ENCODE measurements at regions not wholly inside any gene's neighbourhood (a gene's known extent, or its start where the extent isn't known, plus 50 kb on each side); places are given as distances from the start of the nearest gene placed in this dataset.
"Not testable (repeated sequence)": the region's sequence is repeated elsewhere in the genome, so short reads cannot be mapped to it uniquely, and the experiment has no call there.

DNA sequence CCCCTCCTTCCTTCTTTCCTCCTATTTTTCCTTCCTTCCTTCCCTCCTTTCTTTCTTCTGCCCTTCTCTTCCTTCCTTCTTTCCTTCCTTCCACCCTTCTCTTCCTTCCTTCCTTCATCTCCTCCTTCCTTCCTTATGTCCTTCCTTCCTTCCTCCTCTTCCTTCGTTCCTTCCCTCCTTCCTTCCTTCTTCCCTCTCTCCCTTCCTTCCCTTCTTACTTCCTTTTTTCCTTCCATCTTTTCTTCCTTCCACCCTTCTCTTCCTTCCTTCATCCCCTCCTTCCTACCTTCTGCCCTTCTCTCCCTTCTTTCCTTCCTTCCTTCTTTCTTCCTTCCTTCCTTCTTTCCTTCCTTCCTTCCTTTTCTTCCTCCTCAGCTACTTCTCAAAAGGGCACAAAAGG is 287.3 kb upstream of the ZNF507 start:
- no peak for DNase-seq

- DNase-seq = no peak
These were observed 284.1 kb upstream of the ZNF507 start for GRCh38 chr19:32061315-32061714.

GRCh38 chr19:32063601-32064000 is 281.8 kb upstream of the ZNF507 start:
- peak; percentile 41 for DNase-seq

- no peak for DNase-seq
These were observed 279.4 kb upstream of the ZNF507 start for GRCh38 chr19:32066056-32066455.

GRCh38 chr19:32067685-32068084 is 277.7 kb upstream of the ZNF507 start:
- DNase-seq = no peak

DNA sequence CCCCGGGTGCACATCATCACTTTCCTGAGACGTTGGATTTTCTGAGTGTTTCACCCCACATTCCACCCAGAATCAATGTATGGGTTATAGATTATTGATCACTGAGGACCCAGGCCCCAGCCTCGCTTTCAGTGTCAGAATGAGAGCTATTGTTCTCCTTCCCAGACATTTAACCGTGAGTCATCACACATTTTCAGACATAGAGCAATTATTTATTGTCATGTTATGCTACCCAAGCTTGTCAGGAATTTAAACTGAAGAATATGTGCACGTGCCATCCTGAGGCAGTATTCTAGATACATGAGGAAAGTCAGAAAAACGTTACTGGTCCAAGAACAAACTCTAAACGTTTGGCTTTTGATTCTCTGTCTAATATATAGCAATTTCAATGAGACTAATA is 276.6 kb upstream of the ZNF507 start:
- DNase-seq = no peak

- no peak for DNase-seq
These were observed 275.3 kb upstream of the ZNF507 start for GRCh38 chr19:32070101-32070500.

DNA sequence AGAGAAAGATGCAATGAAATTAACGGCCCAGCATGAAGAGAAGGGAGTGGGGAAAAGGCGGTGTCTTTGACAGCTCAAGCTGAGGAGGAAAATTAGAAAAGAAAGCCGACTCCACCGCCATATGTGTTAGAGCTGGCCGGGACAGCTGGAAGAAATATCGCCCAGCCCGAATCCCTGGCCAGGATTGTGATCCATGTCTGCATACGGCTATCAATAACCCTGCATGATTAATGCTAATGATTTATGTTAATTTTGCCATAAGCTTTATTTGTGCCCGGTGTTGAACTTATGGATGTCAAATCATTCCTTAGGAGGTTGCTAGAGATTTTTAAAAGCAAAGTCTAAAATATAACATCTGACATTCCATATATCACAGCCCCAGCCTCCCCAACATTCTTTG is 263.4 kb upstream of the ZNF507 start:
- DNase-seq = no peak

DNA sequence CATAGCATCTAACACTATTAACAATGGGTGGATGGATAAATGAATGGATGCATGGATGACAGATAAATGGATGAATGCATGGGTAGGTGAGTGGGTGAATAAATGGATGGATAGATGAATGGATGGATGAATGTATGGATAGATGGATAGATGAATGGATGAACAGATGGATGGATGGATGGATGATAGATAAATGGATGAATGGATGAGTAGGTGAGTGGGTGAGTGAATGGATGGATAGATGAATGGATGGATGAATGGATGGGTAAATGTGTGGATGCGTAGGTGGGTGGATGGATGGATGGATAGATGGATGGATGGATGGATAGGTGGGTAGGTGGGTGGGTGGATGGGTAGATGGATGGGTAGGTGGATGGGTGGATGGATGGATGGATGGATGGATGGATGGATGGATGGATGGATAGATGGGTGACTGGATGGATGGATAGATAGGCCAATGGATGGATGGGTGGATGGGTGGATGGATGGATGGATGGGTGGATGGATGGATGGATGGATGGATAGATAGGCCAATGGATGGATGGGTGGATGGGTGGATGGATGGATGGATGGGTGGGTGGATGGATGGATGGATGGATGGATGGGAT is 260.6 kb upstream of the ZNF507 start:
- not testable (repeated sequence) for DNase-seq

DNA sequence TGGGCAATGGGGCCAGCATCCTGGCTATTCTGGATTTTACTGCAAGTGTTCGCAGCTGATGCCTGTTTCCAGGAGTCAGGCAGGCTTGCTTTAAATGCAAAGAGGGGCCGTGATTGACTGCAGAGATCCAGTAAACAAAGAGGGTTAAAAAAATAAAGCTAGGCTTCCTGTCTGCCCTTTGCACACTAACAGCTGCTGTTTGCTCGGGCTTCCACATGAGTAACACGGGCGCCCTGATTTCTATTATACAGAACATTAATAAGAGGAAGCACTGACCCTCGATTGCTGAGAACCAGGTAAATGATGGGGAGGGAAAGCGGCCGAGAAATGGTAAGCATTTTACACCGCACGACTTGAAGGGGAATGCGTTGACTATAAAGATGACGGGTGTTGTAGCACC is 254.2 kb upstream of the ZNF507 start:
- no peak for DNase-seq

- no peak for DNase-seq
These were observed 248.4 kb upstream of the ZNF507 start for GRCh38 chr19:32097011-32097410.

GRCh38 chr19:32097620-32098019 is 247.8 kb upstream of the ZNF507 start:
- no peak for DNase-seq

DNA sequence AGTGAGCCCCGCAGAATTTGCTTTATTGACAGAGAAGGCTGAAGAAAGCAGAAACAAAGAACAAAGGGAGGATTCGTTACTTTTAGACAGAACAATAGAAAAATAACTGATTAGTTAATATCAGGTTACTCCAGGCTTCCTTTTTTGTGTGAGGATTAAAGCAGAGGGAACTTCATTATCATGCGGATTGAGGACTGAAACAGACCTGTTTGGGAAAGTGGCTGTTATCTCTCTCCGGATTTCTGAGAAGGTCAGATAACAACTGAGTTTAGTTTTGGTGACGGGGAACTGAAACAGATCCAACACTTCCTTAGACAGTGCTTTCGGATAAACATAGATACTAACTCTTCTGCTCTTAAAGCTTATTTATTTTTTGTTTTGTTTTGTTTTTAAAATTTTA is 246.4 kb upstream of the ZNF507 start:
- DNase-seq = no peak

DNA sequence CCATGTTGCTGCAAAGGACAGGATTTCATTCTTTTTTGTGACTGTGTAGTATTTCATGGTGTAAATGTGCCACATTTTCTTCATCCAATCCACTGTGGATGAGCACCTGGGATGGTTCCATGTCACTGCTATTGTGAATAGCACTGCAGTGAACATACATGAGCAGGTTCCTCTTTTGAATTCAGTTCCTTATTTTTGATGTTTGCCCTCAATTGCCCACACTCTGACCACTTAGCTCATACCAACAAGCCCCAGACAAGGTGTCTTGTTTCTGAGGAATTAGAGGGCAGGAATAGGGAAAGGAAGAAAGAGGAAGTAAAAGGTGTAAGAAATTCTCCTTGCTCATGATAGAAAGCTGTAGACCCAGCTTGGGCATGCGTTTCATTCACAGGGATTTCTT is 244.2 kb upstream of the ZNF507 start:
- DNase-seq = no peak

GRCh38 chr19:32103541-32103940 is 241.9 kb upstream of the ZNF507 start:
- DNase-seq = no peak

- no peak for DNase-seq
These were observed 241.1 kb upstream of the ZNF507 start for GRCh38 chr19:32104153-32104849.

GRCh38 chr19:32104850-32105235 is 240.6 kb upstream of the ZNF507 start:
- DNase-seq = no peak

DNA sequence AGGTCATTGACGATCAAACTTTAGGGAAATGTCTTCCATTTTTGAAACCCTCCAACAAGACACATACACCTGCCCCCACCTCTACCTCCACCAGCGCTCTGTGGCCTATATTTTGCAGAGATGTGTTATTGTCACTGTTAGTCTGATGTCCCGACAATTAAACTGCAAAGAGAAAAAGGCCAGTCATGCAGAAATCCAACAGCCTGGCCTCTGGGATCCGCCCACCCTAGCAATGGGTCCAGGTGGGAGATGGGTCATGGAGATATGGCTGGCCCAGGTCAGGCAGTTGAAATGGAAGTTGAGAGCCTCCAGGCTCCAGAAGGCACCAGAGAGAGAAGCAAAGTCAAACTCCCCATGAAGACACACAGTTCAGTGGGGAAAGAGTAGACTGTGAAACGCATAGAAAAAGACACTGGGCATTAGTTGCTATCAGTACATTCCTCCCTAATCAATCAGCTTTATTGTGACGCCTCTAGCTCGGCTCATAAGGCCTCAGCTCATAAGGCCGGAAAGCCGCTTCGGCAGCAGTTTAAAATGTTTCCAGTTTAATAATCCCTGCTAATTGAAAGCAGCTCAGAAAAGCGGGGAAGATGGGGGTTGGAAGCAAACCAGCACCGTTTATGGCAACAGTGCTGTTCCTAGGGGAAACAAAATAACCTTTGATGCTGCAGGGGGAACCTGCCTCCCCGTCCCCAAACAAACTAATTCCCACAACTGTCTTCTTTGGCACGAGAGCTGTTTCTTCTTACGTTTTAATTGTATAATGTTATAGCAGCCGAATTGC is 239.7 kb upstream of the ZNF507 start:
- DNase-seq = no peak

GRCh38 chr19:32122258-32122657 is 223.2 kb upstream of the ZNF507 start:
- DNase-seq = no peak

DNA sequence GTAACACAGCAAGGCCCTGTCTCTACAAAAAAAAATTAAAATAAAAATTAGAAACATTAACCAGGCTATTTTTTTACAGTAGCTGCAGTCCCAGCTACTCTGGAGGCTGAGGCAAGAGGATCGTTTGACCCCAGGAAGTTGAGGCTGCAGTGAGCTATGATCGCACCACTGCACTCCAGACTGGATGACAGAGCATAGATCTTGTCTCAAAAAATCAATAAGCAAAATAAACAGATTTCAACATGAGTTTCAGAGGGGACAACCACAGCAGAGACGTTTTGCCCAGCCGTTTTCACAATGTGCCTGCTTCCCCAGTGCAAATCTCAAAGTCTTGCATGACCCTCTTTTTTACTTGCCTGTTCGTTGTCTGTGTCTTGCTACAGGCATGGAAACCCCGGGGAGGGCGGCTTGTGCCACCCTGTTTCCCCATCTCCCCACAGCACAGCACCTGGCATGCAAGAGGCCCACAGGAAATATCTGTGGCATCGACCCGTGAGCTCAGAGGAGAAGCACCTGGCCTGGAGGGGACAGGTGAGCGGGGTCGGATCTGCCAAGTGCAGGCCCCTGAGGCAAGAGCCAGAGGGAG is 222.0 kb upstream of the ZNF507 start:
- DNase-seq = no peak

DNA sequence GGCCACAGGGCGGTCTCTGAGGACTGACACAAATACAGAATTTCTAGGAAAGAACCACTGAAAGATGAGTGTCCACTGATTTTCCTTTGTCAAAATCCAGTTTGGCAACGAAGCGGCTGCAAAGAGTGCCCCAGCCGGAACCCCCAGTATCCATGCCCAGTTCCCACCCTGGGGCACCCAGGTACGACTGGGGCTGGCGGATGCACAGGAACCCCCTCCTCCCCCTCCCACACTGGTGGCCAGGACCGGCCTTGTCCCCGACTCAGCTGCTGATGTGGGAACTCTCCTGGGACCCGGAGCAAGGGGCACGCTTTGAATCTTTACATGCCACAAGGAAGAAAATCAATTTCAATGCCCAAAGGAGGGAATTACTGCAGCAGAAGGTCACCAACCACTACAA is 220.8 kb upstream of the ZNF507 start:
- no peak for DNase-seq

- peak; percentile 45 for DNase-seq
These were observed 216.3 kb upstream of the ZNF507 start for GRCh38 chr19:32129141-32129540.

GRCh38 chr19:32130332-32130731 is 215.1 kb upstream of the ZNF507 start:
- DNase-seq = peak; percentile 60

GRCh38 chr19:32131005-32131404 is 214.4 kb upstream of the ZNF507 start:
- no peak for DNase-seq

Measured in left hindlimb (tissue), 1 donor.